OCI-LY1 (cell line): ENCODE measurements at regions not wholly inside any gene's neighbourhood (a gene's known extent, or its start where the extent isn't known, plus 50 kb on each side); places are given as distances from the start of the nearest gene placed in this dataset.

Experiments
- EZH2 ChIP-seq: fragments of 200-600 bp; sonication (generic), shearing (Covaris generic); IDR thresholded peaks from 2 replicates; pipeline ENCODE4 v1.8.0; 2017; ENCODE audit warnings: borderline replicate concordance, mixed run types, mild to moderate bottlenecking, antibody characterized with exemption, low read length, moderate library complexity, mixed read lengths
- TF ChIP-seq, protein P1 (sequence below): fragments of 200-600 bp; sonication (generic), shearing (Covaris generic); IDR thresholded peaks from 2 replicates; pipeline ENCODE4 v1.5.1; 2017; ENCODE audit warnings: mild to moderate bottlenecking, antibody characterized with exemption, low read length, moderate library complexity, mixed read lengths

- TF ChIP-seq, protein P1, sequence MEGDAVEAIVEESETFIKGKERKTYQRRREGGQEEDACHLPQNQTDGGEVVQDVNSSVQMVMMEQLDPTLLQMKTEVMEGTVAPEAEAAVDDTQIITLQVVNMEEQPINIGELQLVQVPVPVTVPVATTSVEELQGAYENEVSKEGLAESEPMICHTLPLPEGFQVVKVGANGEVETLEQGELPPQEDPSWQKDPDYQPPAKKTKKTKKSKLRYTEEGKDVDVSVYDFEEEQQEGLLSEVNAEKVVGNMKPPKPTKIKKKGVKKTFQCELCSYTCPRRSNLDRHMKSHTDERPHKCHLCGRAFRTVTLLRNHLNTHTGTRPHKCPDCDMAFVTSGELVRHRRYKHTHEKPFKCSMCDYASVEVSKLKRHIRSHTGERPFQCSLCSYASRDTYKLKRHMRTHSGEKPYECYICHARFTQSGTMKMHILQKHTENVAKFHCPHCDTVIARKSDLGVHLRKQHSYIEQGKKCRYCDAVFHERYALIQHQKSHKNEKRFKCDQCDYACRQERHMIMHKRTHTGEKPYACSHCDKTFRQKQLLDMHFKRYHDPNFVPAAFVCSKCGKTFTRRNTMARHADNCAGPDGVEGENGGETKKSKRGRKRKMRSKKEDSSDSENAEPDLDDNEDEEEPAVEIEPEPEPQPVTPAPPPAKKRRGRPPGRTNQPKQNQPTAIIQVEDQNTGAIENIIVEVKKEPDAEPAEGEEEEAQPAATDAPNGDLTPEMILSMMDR, result no peak
- TF ChIP-seq EZH2, result no peak
These were observed 259.9 kb downstream of the SLITRK1 start for GRCh38 chr13:83622422-83622784.
